Gastrocnemius medialis (tissue), 4 donors: ENCODE measurements at regions not wholly inside any gene's neighbourhood (a gene's known extent, or its start where the extent isn't known, plus 50 kb on each side); places are given as distances from the start of the nearest gene placed in this dataset.

Experiments used
- ATAC-seq, 2 donors: fragments of 150-250 bp; one replicate each; pipeline ENCODE4 v1.9.1; 2016
- DNase-seq, 2 donors: peaks; one replicate each; pipeline ENCODE4 v3.0.0-alpha.2; 2019
- H3K27ac ChIP-seq, 4 donors: fragments of 200-600 bp; sonication (generic); 1 replicate in 1 of 4; 2 replicates in 3 of 4; pipeline ENCODE4 v1.5.1; 2016 to 2018; ENCODE audit warnings: mild to moderate bottlenecking in 2 of 4, moderate library complexity in 1 of 4
- H3K27me3 ChIP-seq, 3 donors: fragments of 200-600 bp; sonication (generic) in 2 of 3; 1 replicate in 1 of 3; 2 replicates in 2 of 3; pipeline versions ENCODE4 v1.5.1 to v1.6.0; 2016 to 2019; ENCODE audit warnings: mild to moderate bottlenecking in 1 of 3, moderate library complexity in 1 of 3
- H3K36me3 ChIP-seq, 2 donors: fragments of 200-600 bp; sonication (generic) in 1 of 2; one replicate each; pipeline ENCODE4 v1.5.1; 2017 to 2018
- H3K4me1 ChIP-seq, 2 donors: fragments of 200-600 bp; sonication (generic) in 1 of 2; one replicate each; pipeline ENCODE4 v1.5.1; 2016 to 2017; ENCODE audit warnings: mild to moderate bottlenecking in 2 of 2
- H3K4me3 ChIP-seq, 4 donors: fragments of 200-600 bp; sonication (generic) in 3 of 4; 1 replicate in 1 of 4; 2 replicates in 3 of 4; pipeline ENCODE4 v1.5.1; 2016 to 2019; ENCODE audit warnings: mild to moderate bottlenecking in 2 of 4
- H3K9me3 ChIP-seq, 3 donors: fragments of 200-600 bp; sonication (generic) in 2 of 3; 1 replicate in 1 of 3; 2 replicates in 2 of 3; pipeline ENCODE4 v1.5.1; 2016 to 2019
- POLR2A ChIP-seq, 2 donors: fragments of 450-650 bp; IDR thresholded peaks; one replicate each; pipeline ENCODE4 v1.6.1; 2017; ENCODE audit warnings: antibody characterized with exemption in 2 of 2, mild to moderate bottlenecking in 2 of 2, moderate library complexity in 2 of 2
- in situ Hi-C, 4 donors: fragments of 200-750 bp; cut with MboI; loops; one replicate each; pipeline versions ENCODE4 v1.15.0 to v1.8.0; 2017; ENCODE audit warnings: low sequenced_read_pairs in 4 of 4
- intact Hi-C: fragments of 100-400 bp; cut with DNase I; formaldehyde crosslinking; loops from one replicate; pipeline ENCODE4 v1.15.1; 2023; ENCODE audit warnings: low total_unique reads
- TF ChIP-seq, protein P1 (sequence below), 5 experiments: fragments of 450-650 bp in 3 of 5; fragments of 200-600 bp in 2 of 5; sonication (generic) in 2 of 5; IDR thresholded peaks in 4 of 5; conservative IDR thresholded peaks in 1 of 5; 1 replicate in 4 of 5; 2 replicates in 1 of 5; pipeline ENCODE4 v1.5.1; 2016 to 2019; ENCODE audit warnings: antibody characterized with exemption in 5 of 5, mild to moderate bottlenecking in 3 of 5, moderate library complexity in 3 of 5

DNA sequence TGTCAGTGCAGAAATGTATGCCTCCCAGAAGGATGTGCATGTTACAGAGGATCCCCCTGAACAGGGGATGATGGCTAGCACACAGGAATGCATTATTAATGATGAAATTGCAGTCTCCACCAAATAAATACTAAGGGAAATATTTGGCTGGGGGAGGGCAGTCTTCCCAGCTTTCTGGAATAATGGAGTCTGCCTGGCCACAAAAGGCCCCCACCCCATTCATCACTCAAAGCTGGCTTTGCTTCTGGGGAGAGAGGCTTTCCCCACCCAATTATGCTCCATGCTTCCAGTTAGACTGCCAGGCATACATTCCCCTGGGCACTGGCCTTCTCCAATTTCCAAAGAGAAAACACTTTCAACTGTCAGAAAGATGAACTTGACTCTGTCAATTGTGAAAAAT lies 302.7 kb downstream of the SIPA1L2 start:
- Histone ChIP-seq H3K4me1 (no peaks in the 10 kb centered on the region), H3K9me3 (no peaks in the 10 kb centered on the region), H3K4me3 (no peak overlapping the region), H3K27me3 (no peaks in the 10 kb centered on the region), H3K36me3 (no peaks in the 10 kb centered on the region), H3K27ac (no peak overlapping the region)
- ATAC-seq (no peak), DNase-seq (no peak)
- TF ChIP-seq, protein P1, sequence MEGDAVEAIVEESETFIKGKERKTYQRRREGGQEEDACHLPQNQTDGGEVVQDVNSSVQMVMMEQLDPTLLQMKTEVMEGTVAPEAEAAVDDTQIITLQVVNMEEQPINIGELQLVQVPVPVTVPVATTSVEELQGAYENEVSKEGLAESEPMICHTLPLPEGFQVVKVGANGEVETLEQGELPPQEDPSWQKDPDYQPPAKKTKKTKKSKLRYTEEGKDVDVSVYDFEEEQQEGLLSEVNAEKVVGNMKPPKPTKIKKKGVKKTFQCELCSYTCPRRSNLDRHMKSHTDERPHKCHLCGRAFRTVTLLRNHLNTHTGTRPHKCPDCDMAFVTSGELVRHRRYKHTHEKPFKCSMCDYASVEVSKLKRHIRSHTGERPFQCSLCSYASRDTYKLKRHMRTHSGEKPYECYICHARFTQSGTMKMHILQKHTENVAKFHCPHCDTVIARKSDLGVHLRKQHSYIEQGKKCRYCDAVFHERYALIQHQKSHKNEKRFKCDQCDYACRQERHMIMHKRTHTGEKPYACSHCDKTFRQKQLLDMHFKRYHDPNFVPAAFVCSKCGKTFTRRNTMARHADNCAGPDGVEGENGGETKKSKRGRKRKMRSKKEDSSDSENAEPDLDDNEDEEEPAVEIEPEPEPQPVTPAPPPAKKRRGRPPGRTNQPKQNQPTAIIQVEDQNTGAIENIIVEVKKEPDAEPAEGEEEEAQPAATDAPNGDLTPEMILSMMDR (IDR thresholded peaks at IDR 0.05 in 4 of 5, conservative IDR thresholded peaks at IDR 0.05 in 1 of 5): no peak
- no peak for TF ChIP-seq POLR2A (IDR thresholded peaks at IDR 0.05)
- intact Hi-C loops (no loop called here), in situ Hi-C loops (no loop called here)

DNA sequence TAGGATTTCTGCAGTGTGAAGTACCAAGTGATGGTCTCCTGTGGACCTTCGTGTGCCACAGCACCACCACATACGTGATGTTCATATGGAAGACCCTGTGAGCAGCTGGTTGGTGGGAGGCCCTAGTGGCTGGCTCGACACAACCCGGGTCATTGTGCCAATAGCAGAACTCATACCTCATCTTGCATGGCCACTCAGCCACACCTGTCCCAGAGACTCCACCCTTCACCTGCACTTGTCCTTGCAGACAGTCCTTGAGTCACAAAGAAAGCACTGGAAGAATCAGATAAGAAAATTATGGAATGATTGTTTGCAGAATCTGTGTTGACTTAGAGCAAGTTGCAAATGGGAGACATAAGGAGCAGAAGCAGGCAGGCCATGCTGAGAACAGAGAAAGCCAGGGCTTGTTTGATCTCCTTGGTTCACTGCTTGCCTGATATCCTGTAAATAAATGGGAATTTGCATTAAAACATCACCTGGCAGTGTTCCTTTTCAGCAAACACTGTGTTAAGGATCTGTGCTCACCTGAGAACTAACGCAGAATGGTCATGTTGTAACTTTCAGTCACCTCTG lies 307.7 kb downstream of the SIPA1L2 start:
- no peaks in the 10 kb centered on the region for H3K9me3 ChIP-seq
- H3K27me3 ChIP-seq: no peaks in the 10 kb centered on the region
- no peak overlapping the region for H3K4me3 ChIP-seq
- TF ChIP-seq, protein P1 (IDR thresholded peaks at IDR 0.05 in 4 of 5, conservative IDR thresholded peaks at IDR 0.05 in 1 of 5): no peak
- TF ChIP-seq POLR2A (IDR thresholded peaks at IDR 0.05): no peak
- no peak overlapping the region for H3K27ac ChIP-seq
- intact Hi-C loops: no loop called here
- DNase-seq (no peak), ATAC-seq (no peak)
- in situ Hi-C loops: no loop called here
- peaks cover 9 to 11% of the 10 kb centered on the region in 2 donors for H3K4me1 ChIP-seq
- H3K36me3 ChIP-seq: no peaks in the 10 kb centered on the region

DNA sequence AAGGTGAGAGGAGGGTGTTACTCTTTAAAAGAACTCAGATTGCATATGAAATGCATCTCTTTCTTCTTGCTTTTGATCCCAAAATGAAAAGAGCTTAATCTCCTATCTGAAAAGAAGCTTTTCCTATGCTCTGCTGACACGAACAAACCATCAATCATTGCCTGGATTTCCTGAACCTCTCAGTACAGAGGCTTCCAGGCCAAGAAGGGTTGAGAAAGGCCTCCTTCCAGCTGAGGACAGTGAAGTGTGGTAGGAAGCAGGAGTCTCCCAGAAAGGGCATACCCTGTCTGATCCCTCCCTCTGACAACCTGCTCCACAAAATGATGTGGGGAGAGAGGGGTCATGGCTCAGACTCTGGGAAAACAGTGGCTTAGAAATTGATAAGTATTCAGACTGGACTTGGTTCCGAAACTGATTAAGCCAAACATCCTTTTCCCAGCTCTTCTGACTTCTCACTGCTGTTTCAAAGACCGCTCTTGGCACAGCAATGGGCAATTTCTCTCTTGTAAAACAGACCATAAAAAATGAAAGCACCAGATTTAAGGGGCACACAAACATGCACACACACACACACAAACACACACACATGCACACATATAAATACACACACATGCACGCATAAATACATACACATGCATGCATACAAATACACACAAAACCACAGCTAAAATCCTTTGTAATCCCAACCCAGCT lies 310.3 kb downstream of the SIPA1L2 start:
- H3K4me3 ChIP-seq: peak overlapping the region in 1 of 4 donors; percentile 18
- intact Hi-C loops: loop anchor here (1.0 to 10.0 kb wide), 5 partner anchors 110 to 648 kb away; no protein-coding TSS in a partner anchor

DNA sequence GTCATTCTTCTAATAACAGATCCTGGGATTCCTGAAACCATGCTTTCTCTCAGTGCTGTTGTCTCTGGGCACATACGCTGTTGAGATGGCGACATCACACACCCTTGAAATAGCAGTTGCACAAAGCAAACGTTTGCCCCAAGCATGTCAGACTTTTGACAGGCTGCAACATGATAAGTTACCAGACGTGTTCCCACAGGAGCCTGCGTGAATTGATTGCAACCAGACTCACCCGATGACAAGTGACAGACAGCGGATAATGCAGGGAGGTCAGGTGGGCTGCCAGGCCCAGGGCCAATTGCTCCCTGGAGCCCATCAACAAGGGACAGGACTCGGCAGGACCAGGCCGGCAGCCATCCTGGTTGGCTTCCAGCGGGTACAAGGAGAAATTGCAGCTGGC lies 310.9 kb downstream of the SIPA1L2 start:
- H3K27me3 ChIP-seq: no peaks in the 10 kb centered on the region
- H3K36me3 ChIP-seq: no peaks in the 10 kb centered on the region
- DNase-seq (peak; percentile 37 to 81), ATAC-seq (peak; percentile 89 to 93)
- H3K27ac ChIP-seq: peak overlapping the region; percentile 46 to 71 (median 61)
- intact Hi-C loops (loop anchor here (1.0 to 10.0 kb wide), 5 partner anchors 110 to 648 kb away; no protein-coding TSS in a partner anchor), in situ Hi-C loops (no loop called here)
- no peaks in the 10 kb centered on the region for H3K9me3 ChIP-seq
- TF ChIP-seq, protein P1 (IDR thresholded peaks at IDR 0.05 in 4 of 5, conservative IDR thresholded peaks at IDR 0.05 in 1 of 5): no peak
- no peak for TF ChIP-seq POLR2A (IDR thresholded peaks at IDR 0.05)
- H3K4me3 ChIP-seq: peak overlapping the region in 1 of 4 donors; percentile 18
- H3K4me1 ChIP-seq: peaks cover 9 to 11% of the 10 kb centered on the region in 2 donors

More for the DNA sequence above, 310.3 kb downstream of the SIPA1L2 start:
- in situ Hi-C loops: no loop called here
- Histone ChIP-seq H3K36me3 (no peaks in the 10 kb centered on the region), H3K4me1 (peaks cover 9 to 11% of the 10 kb centered on the region in 2 donors), H3K9me3 (no peaks in the 10 kb centered on the region), H3K27ac (peak overlapping the region; percentile 46 to 71 (median 61)), H3K27me3 (no peaks in the 10 kb centered on the region)
- ATAC-seq (peak; percentile 67 to 82), DNase-seq (peak in 1 of 2 donors; percentile 34)
- no peak for TF ChIP-seq POLR2A (IDR thresholded peaks at IDR 0.05)
- TF ChIP-seq, protein P1 (IDR thresholded peaks at IDR 0.05 in 4 of 5, conservative IDR thresholded peaks at IDR 0.05 in 1 of 5): no peak
